ENCODE measurements at regions not wholly inside any gene's neighbourhood (a gene's known extent, or its start where the extent isn't known, plus 50 kb on each side); places are given as distances from the start of the nearest gene placed in this dataset.

- Histone ChIP-seq H4K20me1 (replicated peaks; ENCODE audit: control insufficient read depth, insufficient read depth, low read length) (no peaks in the 10 kb centered on the region), H3K36me3 (ENCODE audit: control insufficient read depth, insufficient read depth, low read length) (no peaks in the 10 kb centered on the region), H3K9ac (ENCODE audit: insufficient read depth in 1 of 2, low read depth in 2 of 2, low read length in 2 of 2) (no peak overlapping the region), H3K9me3 (replicated peaks; ENCODE audit: control insufficient read depth, insufficient read depth, low read depth, low read length) (no peaks in the 10 kb centered on the region), H3K4me1 (replicated peaks in 1 of 2; ENCODE audit: control insufficient read depth in 2 of 2, insufficient read depth in 2 of 2, low read length in 2 of 2) (no peaks in the 10 kb centered on the region), H3K27me3 (ENCODE audit: control insufficient read depth in 2 of 2, insufficient read depth in 2 of 2, low read length in 2 of 2) (no peaks in the 10 kb centered on the region), H3K4me3 (no peak overlapping the region), H2AFZ (ENCODE audit: low read depth, low read length) (no peak overlapping the region), H3K9me1 (ENCODE audit: control insufficient read depth, insufficient read depth, low read length) (no peaks in the 10 kb centered on the region), H3K4me2 (ENCODE audit: insufficient read depth, low read length) (no peak overlapping the region), H3K27ac (ENCODE audit: extremely low read depth, low read depth, low read length) (no peak overlapping the region), H3K79me2 (ENCODE audit: control insufficient read depth, insufficient read depth, low read length) (no peaks in the 10 kb centered on the region)
- 1% methylated on average over 38 of the region's 41 CpGs for WGBS (ENCODE audit: insufficient coverage, low coverage, missing lambda C conversion rate)
- intact Hi-C loops (cut with micrococcal nuclease) (no loop called here), in situ Hi-C loops (cut with MboI) (no loop called here)
- CTCF ChIA-PET (ENCODE audit: low intra/inter-chr PET ratio): no interaction called here
- ATAC-seq (no peak), FAIRE-seq (no peak), DNase-seq (ENCODE audit: extremely low read depth in 1 of 4, low spot score in 3 of 4) (no peak)
- no TSS peak for BruUV-seq (replicated peaks)
- POLR2A ChIA-PET: no interaction called here
- TF ChIP-seq KAT7 (CRISPR knock-in tag; IDR thresholded peaks at IDR 0.05; ENCODE audit: borderline replicate concordance) (no peak), E2F8 (IDR thresholded peaks at IDR 0.05; ENCODE audit: low read depth, partially characterized antibody) (no peak), PATZ1 (CRISPR knock-in tag; IDR thresholded peaks at IDR 0.05; ENCODE audit: borderline replicate concordance) (no peak), KLF16 (IDR thresholded peaks at IDR 0.05) (no peak), MNT (conservative IDR thresholded peaks at IDR 0.05) (no peak), E2F5 (CRISPR knock-in tag; IDR thresholded peaks at IDR 0.05) (no peak), ZNF316 (IDR thresholded peaks at IDR 0.05) (no peak), ZNF511 (CRISPR knock-in tag; IDR thresholded peaks at IDR 0.05) (no peak), KDM2B (CRISPR knock-in tag; IDR thresholded peaks at IDR 0.05) (no peak), RB1 (IDR thresholded peaks at IDR 0.05; ENCODE audit: low read depth) (no peak), SNAPC5 (CRISPR knock-in tag; IDR thresholded peaks at IDR 0.05) (no peak)
These were observed 1884.8 kb downstream of the TP53TG3F start for GRCh38 chr16:35344012-35344762.

All from K562 (cell line).